ENCODE measurements at regions not wholly inside any gene's neighbourhood (a gene's known extent, or its start where the extent isn't known, plus 50 kb on each side); places are given as distances from the start of the nearest gene placed in this dataset.
"Not testable (repeated sequence)": the region's sequence is repeated elsewhere in the genome, so short reads cannot be mapped to it uniquely, and the experiment has no call there.

GRCh38 chr21:10464975-10465374 lies 56.4 kb upstream of the TPTE start:
- no peak for FAIRE-seq
- no peak for TF ChIP-seq CTCF (IDR thresholded peaks at IDR 0.05; ENCODE audit: insufficient read depth, low read depth, low read length)
- TF ChIP-seq EZH2 (IDR thresholded peaks at IDR 0.05; ENCODE audit: insufficient read depth, low read length) = no peak
- no peak overlapping the region for H3K27ac Mint-ChIP-seq (ENCODE audit: unreplicated experiment)
- H3K79me2 ChIP-seq (ENCODE audit: insufficient read depth, low read length) = no peaks in the 10 kb centered on the region
- no peaks in the 10 kb centered on the region for H3K27me3 Mint-ChIP-seq (ENCODE audit: low read depth, unreplicated experiment)
- no peaks in the 10 kb centered on the region for H3K27me3 ChIP-seq (ENCODE audit: insufficient read depth, low read length)
- no peak for DNase-seq (ENCODE audit: low read depth)
- no peak overlapping the region for H3K27ac ChIP-seq (ENCODE audit: low read depth, low read length)
- H3K4me2 ChIP-seq (ENCODE audit: low read length) = no peak overlapping the region
- H3K9me3 Mint-ChIP-seq (ENCODE audit: unreplicated experiment) = no peaks in the 10 kb centered on the region
- H3K9me3 ChIP-seq (ENCODE audit: insufficient read depth, low read depth, low read length) = peaks cover 12% of the 10 kb centered on the region
- H3K4me3 ChIP-seq (ENCODE audit: insufficient read depth, low read depth, low read length) = no peak overlapping the region
- no peaks in the 10 kb centered on the region for H3K36me3 Mint-ChIP-seq (ENCODE audit: low read depth, unreplicated experiment)
- no peak overlapping the region for H3K9ac ChIP-seq (ENCODE audit: low read length)
- H2AFZ ChIP-seq (ENCODE audit: low read depth, low read length) = no peak overlapping the region
- no peaks in the 10 kb centered on the region for H3K4me1 ChIP-seq (ENCODE audit: insufficient read depth, low read length)
- no peaks in the 10 kb centered on the region for H4K20me1 ChIP-seq (ENCODE audit: insufficient read depth, low read length)
- H3K36me3 ChIP-seq (ENCODE audit: insufficient read depth, low read length) = no peaks in the 10 kb centered on the region
- H3K4me3 Mint-ChIP-seq (ENCODE audit: unreplicated experiment) = no peak overlapping the region
- no peaks in the 10 kb centered on the region for H3K4me1 Mint-ChIP-seq (ENCODE audit: low read depth, unreplicated experiment)

GRCh38 chr21:10465524-10466110 lies 55.8 kb upstream of the TPTE start:
- not testable (repeated sequence) for FAIRE-seq; H3K79me2 ChIP-seq (ENCODE audit: insufficient read depth, low read length); H3K27me3 Mint-ChIP-seq (ENCODE audit: low read depth, unreplicated experiment); H3K36me3 Mint-ChIP-seq (ENCODE audit: low read depth, unreplicated experiment); DNase-seq (ENCODE audit: low read depth); H3K27ac ChIP-seq (ENCODE audit: low read depth, low read length); H3K4me2 ChIP-seq (ENCODE audit: low read length); H3K27ac Mint-ChIP-seq (ENCODE audit: unreplicated experiment); H2AFZ ChIP-seq (ENCODE audit: low read depth, low read length); H3K4me3 Mint-ChIP-seq (ENCODE audit: unreplicated experiment); H4K20me1 ChIP-seq (ENCODE audit: insufficient read depth, low read length); H3K36me3 ChIP-seq (ENCODE audit: insufficient read depth, low read length); H3K4me1 ChIP-seq (ENCODE audit: insufficient read depth, low read length); H3K9ac ChIP-seq (ENCODE audit: low read length); H3K27me3 ChIP-seq (ENCODE audit: insufficient read depth, low read length); H3K9me3 Mint-ChIP-seq (ENCODE audit: unreplicated experiment); H3K4me1 Mint-ChIP-seq (ENCODE audit: low read depth, unreplicated experiment); H3K4me3 ChIP-seq (ENCODE audit: insufficient read depth, low read depth, low read length)
- H3K9me3 ChIP-seq (ENCODE audit: insufficient read depth, low read depth, low read length) = peaks cover 12% of the 10 kb centered on the region

GRCh38 chr21:10466200-10466599 lies 55.2 kb upstream of the TPTE start:
- H3K4me1 Mint-ChIP-seq (ENCODE audit: low read depth, unreplicated experiment) = no peaks in the 10 kb centered on the region
- FAIRE-seq = no peak

More at GRCh38 chr21:10466200-10466599, 55.2 kb upstream of the TPTE start:
- H3K4me3 ChIP-seq (ENCODE audit: insufficient read depth, low read depth, low read length) = no peak overlapping the region
- H4K20me1 ChIP-seq (ENCODE audit: insufficient read depth, low read length) = no peaks in the 10 kb centered on the region
- no peaks in the 10 kb centered on the region for H3K27me3 Mint-ChIP-seq (ENCODE audit: low read depth, unreplicated experiment)
- no peaks in the 10 kb centered on the region for H3K9me3 Mint-ChIP-seq (ENCODE audit: unreplicated experiment)
- H3K27ac ChIP-seq (ENCODE audit: low read depth, low read length) = no peak overlapping the region
- no peak for DNase-seq (ENCODE audit: low read depth)
- no peak for TF ChIP-seq EZH2 (IDR thresholded peaks at IDR 0.05; ENCODE audit: insufficient read depth, low read length)
- TF ChIP-seq CTCF (IDR thresholded peaks at IDR 0.05; ENCODE audit: insufficient read depth, low read depth, low read length) = no peak
- no peak overlapping the region for H3K27ac Mint-ChIP-seq (ENCODE audit: unreplicated experiment)
- no peaks in the 10 kb centered on the region for H3K4me1 ChIP-seq (ENCODE audit: insufficient read depth, low read length)
- no peak overlapping the region for H2AFZ ChIP-seq (ENCODE audit: low read depth, low read length)
- no peaks in the 10 kb centered on the region for H3K36me3 Mint-ChIP-seq (ENCODE audit: low read depth, unreplicated experiment)
- peaks cover 12% of the 10 kb centered on the region for H3K9me3 ChIP-seq (ENCODE audit: insufficient read depth, low read depth, low read length)
- no peaks in the 10 kb centered on the region for H3K36me3 ChIP-seq (ENCODE audit: insufficient read depth, low read length)
- H3K27me3 ChIP-seq (ENCODE audit: insufficient read depth, low read length) = no peaks in the 10 kb centered on the region
- H3K4me2 ChIP-seq (ENCODE audit: low read length) = no peak overlapping the region
- H3K4me3 Mint-ChIP-seq (ENCODE audit: unreplicated experiment) = no peak overlapping the region
- no peak overlapping the region for H3K9ac ChIP-seq (ENCODE audit: low read length)
- no peaks in the 10 kb centered on the region for H3K79me2 ChIP-seq (ENCODE audit: insufficient read depth, low read length)

Data from astrocyte (in vitro differentiated cells and primary cell).